ENCODE measurements at regions not wholly inside any gene's neighbourhood (a gene's known extent, or its start where the extent isn't known, plus 50 kb on each side); places are given as distances from the start of the nearest gene placed in this dataset.

DNA sequence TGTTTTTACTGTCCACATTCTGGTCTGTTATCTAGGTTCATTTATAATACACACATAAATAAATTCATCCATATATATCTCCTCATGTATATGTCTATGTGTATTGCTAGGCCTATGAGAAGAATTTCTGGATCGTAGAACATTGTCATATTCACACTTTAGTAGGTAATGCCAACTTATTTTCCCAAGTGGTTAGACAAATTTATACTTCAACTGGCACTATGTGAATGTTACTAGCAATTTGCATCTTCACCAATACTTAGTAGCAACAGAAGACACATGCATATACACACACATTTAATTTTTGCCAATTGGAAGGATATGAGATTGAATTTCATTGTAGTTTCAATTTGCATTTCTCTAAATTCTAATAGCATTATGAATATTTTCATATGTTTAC is 365.1 kb downstream of the FSCB start:
- no peaks in the 10 kb centered on the region for H3K9me3 ChIP-seq (ENCODE audit: control insufficient read depth in 2 of 2, insufficient read depth in 1 of 2, low read depth in 1 of 2, low read length in 1 of 2)
- H3K4me1 ChIP-seq (ENCODE audit: control insufficient read depth in 2 of 2, insufficient read depth in 2 of 2, low read length in 1 of 2), result no peaks in the 10 kb centered on the region
- H3K27ac ChIP-seq (ENCODE audit: low read depth in 2 of 2, low read length in 1 of 2), result no peak overlapping the region
- WGBS, 2 donors, result 83 to 92% methylated on average over 1 of the region's 1 CpG
- H3K27me3 ChIP-seq (ENCODE audit: control insufficient read depth in 1 of 2, insufficient read depth in 2 of 2, low read length in 2 of 2), result no peaks in the 10 kb centered on the region
- no peak overlapping the region for H3K4me3 ChIP-seq (ENCODE audit: low read depth in 1 of 2, low read length in 2 of 2)
- H3K36me3 ChIP-seq (ENCODE audit: control insufficient read depth in 2 of 2, insufficient read depth in 2 of 2, low read length in 1 of 2), result no peaks in the 10 kb centered on the region

DNA sequence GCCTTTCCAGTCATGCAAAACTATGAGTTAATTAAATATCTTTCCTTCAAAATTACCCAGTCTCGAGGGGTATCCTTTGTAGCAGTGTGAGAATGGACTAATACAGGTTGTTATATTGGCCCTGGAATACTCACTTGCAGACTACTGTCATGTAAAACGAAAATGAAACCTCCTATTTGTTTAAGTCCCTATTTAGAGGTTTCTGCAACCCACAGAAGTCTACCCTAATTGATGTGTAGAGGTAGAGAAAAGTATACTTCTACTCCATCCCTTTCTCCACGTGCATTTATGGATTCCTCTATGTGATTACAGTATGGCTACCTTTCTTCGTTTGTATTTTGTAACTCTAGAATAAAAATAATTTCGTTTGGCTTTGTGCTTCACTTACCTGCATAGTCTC is 371.1 kb downstream of the FSCB start:
- Histone ChIP-seq H3K36me3 (ENCODE audit: control insufficient read depth in 2 of 2, insufficient read depth in 2 of 2, low read length in 1 of 2) (no peaks in the 10 kb centered on the region), H3K4me3 (ENCODE audit: low read depth in 1 of 2, low read length in 2 of 2) (no peak overlapping the region), H3K27me3 (ENCODE audit: control insufficient read depth in 1 of 2, insufficient read depth in 2 of 2, low read length in 2 of 2) (no peaks in the 10 kb centered on the region), H3K9me3 (ENCODE audit: control insufficient read depth in 2 of 2, insufficient read depth in 1 of 2, low read depth in 1 of 2, low read length in 1 of 2) (no peaks in the 10 kb centered on the region), H3K4me1 (ENCODE audit: control insufficient read depth in 2 of 2, insufficient read depth in 2 of 2, low read length in 1 of 2) (no peaks in the 10 kb centered on the region), H3K27ac (ENCODE audit: low read depth in 2 of 2, low read length in 1 of 2) (no peak overlapping the region)
- WGBS, 2 donors, result 58 to 60% methylated on average over 5 of the region's 5 CpGs

DNA sequence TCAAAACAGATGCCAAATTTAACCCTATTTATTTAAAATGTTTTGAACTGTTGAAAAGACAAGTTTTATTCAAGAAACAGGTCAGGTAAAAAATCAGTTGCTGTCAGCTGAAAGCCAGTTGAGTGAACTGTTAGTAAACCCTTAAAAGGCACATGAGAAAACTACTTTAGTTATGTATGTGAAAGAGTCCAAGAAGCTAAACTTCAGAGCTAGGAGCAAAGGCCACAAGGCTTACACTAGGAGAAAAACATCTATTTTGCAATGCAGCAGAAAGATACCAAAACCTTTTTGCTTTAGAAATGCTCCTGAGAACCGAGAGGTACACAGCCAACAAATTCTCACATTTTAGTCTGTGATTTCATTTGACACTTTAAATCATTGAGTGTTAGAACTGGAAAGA is 375.2 kb downstream of the FSCB start:
- WGBS, 2 donors, result 51 to 61% methylated on average over 1 of the region's 1 CpG
- no peaks in the 10 kb centered on the region for H3K9me3 ChIP-seq (ENCODE audit: control insufficient read depth in 2 of 2, insufficient read depth in 1 of 2, low read depth in 1 of 2, low read length in 1 of 2)
- H3K27me3 ChIP-seq (ENCODE audit: control insufficient read depth in 1 of 2, insufficient read depth in 2 of 2, low read length in 2 of 2), result no peaks in the 10 kb centered on the region
- H3K4me1 ChIP-seq (ENCODE audit: control insufficient read depth in 2 of 2, insufficient read depth in 2 of 2, low read length in 1 of 2), result no peaks in the 10 kb centered on the region
- H3K27ac ChIP-seq (ENCODE audit: low read depth in 2 of 2, low read length in 1 of 2), result no peak overlapping the region
- H3K4me3 ChIP-seq (ENCODE audit: low read depth in 1 of 2, low read length in 2 of 2), result no peak overlapping the region
- H3K36me3 ChIP-seq (ENCODE audit: control insufficient read depth in 2 of 2, insufficient read depth in 2 of 2, low read length in 1 of 2), result no peaks in the 10 kb centered on the region

DNA sequence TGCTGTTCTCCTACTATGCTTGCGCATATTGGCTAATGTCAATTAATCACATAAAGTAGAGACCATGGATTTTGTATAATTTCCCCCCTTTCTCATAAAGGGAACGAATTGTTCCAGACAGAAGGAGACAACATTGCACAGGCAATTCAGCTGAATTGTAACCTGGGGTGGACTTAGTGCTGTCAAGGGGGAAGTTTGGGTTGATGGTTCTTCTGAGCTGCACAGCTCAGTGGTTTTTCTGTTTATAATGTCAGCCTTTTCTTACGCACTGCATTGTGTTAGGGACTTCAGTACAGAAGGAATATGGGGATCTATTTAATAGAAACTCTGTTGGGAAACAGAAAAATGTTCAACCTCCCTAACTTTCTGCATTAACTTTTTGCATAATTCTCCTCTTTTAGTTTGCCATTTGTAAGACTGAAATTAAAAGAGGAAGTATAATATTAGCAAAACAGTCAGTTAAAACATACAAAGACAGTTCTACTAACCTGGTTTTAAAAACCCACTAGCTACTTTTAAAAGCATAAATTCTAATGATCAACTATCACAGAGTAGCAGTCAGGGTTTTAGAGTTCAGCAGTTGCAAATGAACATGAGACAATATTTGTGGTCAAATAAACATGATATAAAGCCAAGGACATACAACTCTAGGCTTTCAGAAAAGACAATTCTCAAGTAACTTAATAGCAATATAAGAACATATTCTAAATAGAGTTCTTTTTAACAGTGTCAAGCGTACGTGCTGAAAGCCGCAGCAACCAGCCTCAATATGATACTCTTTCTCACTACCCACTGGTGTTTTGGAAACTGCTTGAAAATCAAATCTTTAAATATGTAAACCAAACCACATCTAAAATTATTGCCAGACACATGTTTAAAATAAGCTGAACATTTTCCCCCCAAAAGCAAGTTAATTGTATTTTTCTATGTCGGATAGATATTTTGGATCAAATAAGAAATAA is 393.0 kb downstream of the FSCB start:
- no peak overlapping the region for H3K4me3 ChIP-seq (ENCODE audit: low read depth in 1 of 2, low read length in 2 of 2)
- H3K4me1 ChIP-seq (ENCODE audit: control insufficient read depth in 2 of 2, insufficient read depth in 2 of 2, low read length in 1 of 2), result no peaks in the 10 kb centered on the region
- H3K9me3 ChIP-seq (ENCODE audit: control insufficient read depth in 2 of 2, insufficient read depth in 1 of 2, low read depth in 1 of 2, low read length in 1 of 2), result peaks cover 0 to 3% of the 10 kb centered on the region in 2 donors
- no peak overlapping the region for H3K27ac ChIP-seq (ENCODE audit: low read depth in 2 of 2, low read length in 1 of 2)
- no peaks in the 10 kb centered on the region for H3K27me3 ChIP-seq (ENCODE audit: control insufficient read depth in 1 of 2, insufficient read depth in 2 of 2, low read length in 2 of 2)
- no peaks in the 10 kb centered on the region for H3K36me3 ChIP-seq (ENCODE audit: control insufficient read depth in 2 of 2, insufficient read depth in 2 of 2, low read length in 1 of 2)
- WGBS, 2 donors, result 73 to 77% methylated on average over 7 of the region's 7 CpGs

DNA sequence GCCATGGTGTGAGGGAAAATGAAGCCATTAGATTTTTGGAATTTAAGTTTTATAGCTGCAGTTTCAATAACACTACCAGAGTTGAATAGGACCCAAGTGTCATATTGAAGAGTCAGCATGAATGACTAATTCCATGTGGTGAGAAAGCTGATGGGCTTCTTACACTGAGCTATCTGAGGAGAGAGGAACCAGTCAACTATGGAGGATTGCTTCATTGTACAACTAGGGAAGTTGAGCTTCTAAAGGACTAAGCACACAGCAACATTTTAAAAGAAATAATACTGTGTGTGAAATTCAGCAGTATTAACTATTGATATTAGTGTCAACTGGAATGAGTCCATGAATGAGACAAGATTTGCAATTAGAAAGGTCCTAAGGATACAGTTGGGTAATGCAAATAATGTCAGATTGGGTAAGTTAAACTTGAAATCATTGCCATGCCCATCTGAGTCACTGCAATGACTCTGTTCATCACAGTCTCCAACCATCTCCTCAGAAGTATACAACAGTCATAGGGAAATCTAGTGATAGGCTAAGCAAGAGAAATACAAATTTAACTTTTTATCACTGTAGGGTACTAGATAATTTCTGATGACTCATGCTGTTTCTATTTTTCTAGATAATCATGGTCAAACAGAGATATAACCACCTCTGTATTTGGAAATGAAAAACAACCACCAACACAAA is 394.2 kb downstream of the FSCB start:
- no peak overlapping the region for H3K27ac ChIP-seq (ENCODE audit: low read depth in 2 of 2, low read length in 1 of 2)
- peaks cover 3% of the 10 kb centered on the region in 2 donors for H3K9me3 ChIP-seq (ENCODE audit: control insufficient read depth in 2 of 2, insufficient read depth in 1 of 2, low read depth in 1 of 2, low read length in 1 of 2)
- H3K27me3 ChIP-seq (ENCODE audit: control insufficient read depth in 1 of 2, insufficient read depth in 2 of 2, low read length in 2 of 2), result no peaks in the 10 kb centered on the region
- no peaks in the 10 kb centered on the region for H3K4me1 ChIP-seq (ENCODE audit: control insufficient read depth in 2 of 2, insufficient read depth in 2 of 2, low read length in 1 of 2)
- no peak overlapping the region for H3K4me3 ChIP-seq (ENCODE audit: low read depth in 1 of 2, low read length in 2 of 2)
- H3K36me3 ChIP-seq (ENCODE audit: control insufficient read depth in 2 of 2, insufficient read depth in 2 of 2, low read length in 1 of 2), result no peaks in the 10 kb centered on the region

DNA sequence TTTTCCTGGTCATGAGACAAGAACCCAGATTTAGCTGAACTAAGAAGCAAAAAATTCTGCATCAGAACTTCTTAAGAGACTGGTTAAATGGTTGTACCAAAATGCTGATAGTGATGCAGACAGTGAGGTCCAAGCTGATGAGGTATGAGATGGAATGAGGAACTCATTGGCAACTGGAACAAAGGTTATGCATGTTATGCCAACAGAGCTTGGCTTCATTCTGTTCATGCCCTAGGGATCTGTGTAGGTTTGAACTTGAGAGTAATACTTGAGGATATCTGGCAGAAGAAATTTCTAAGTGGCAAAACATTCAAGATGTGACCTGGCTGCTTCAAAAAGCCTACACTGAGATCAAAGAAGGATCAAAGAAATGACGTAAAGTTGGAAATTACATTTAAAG is 398.0 kb downstream of the FSCB start:
- H3K27ac ChIP-seq (ENCODE audit: low read depth in 2 of 2, low read length in 1 of 2), result no peak overlapping the region
- no peaks in the 10 kb centered on the region for H3K36me3 ChIP-seq (ENCODE audit: control insufficient read depth in 2 of 2, insufficient read depth in 2 of 2, low read length in 1 of 2)
- H3K9me3 ChIP-seq (ENCODE audit: control insufficient read depth in 2 of 2, insufficient read depth in 1 of 2, low read depth in 1 of 2, low read length in 1 of 2), result peaks cover 5 to 8% of the 10 kb centered on the region in 2 donors
- no peaks in the 10 kb centered on the region for H3K27me3 ChIP-seq (ENCODE audit: control insufficient read depth in 1 of 2, insufficient read depth in 2 of 2, low read length in 2 of 2)
- WGBS, 2 donors, result 50 to 64% methylated on average over 1 of the region's 1 CpG
- no peak overlapping the region for H3K4me3 ChIP-seq (ENCODE audit: low read depth in 1 of 2, low read length in 2 of 2)
- H3K4me1 ChIP-seq (ENCODE audit: control insufficient read depth in 2 of 2, insufficient read depth in 2 of 2, low read length in 1 of 2), result no peaks in the 10 kb centered on the region

DNA sequence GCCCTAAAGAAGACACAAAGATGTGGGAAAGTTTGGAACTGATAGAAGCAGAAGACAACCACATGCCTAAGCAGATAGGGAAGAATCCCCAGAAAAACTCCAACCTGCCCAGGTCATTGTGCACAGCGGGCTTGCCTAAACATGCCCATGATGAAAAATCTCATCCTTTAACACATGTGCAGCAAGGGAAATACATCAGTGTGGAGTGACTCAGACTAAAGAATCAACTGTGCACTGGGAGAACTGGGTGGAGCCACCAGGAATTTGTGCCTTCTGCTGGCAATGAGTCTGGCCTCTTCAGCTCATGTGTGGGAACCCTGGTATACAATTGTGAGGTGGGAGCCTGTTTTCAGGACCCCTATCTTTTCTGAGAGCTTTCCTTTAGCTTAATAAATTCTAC is 398.5 kb downstream of the FSCB start:
- Histone ChIP-seq H3K36me3 (ENCODE audit: control insufficient read depth in 2 of 2, insufficient read depth in 2 of 2, low read length in 1 of 2) (no peaks in the 10 kb centered on the region), H3K27ac (ENCODE audit: low read depth in 2 of 2, low read length in 1 of 2) (no peak overlapping the region), H3K9me3 (ENCODE audit: control insufficient read depth in 2 of 2, insufficient read depth in 1 of 2, low read depth in 1 of 2, low read length in 1 of 2) (peaks cover 5 to 9% of the 10 kb centered on the region in 2 donors), H3K4me1 (ENCODE audit: control insufficient read depth in 2 of 2, insufficient read depth in 2 of 2, low read length in 1 of 2) (no peaks in the 10 kb centered on the region), H3K4me3 (ENCODE audit: low read depth in 1 of 2, low read length in 2 of 2) (no peak overlapping the region), H3K27me3 (ENCODE audit: control insufficient read depth in 1 of 2, insufficient read depth in 2 of 2, low read length in 2 of 2) (no peaks in the 10 kb centered on the region)
- WGBS, 2 donors, result 77 to 84% methylated on average over 1 of the region's 1 CpG

DNA sequence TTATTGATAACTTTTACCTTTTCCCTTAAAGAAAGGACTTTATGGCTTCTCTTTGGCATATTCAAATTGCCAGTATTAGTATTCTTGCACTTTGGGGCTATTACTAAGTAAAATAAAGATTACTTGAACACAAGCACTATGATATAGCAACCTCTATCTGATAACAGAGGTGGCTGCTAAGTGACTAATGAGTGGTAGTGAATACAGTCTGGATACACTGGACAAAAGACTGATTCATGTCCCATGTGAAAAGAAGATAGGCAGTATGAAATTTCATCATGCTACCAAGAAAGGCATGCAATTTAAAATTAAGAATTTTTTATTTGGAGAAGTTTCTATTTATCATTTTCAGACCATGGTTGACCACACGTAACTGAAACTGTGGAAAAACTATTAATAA is 399.9 kb downstream of the FSCB start:
- H3K27ac ChIP-seq (ENCODE audit: low read depth in 2 of 2, low read length in 1 of 2), result no peak overlapping the region
- 68 to 85% methylated on average over 1 of the region's 1 CpG for WGBS, 2 donors
- no peak overlapping the region for H3K4me3 ChIP-seq (ENCODE audit: low read depth in 1 of 2, low read length in 2 of 2)
- no peaks in the 10 kb centered on the region for H3K4me1 ChIP-seq (ENCODE audit: control insufficient read depth in 2 of 2, insufficient read depth in 2 of 2, low read length in 1 of 2)
- H3K27me3 ChIP-seq (ENCODE audit: control insufficient read depth in 1 of 2, insufficient read depth in 2 of 2, low read length in 2 of 2), result no peaks in the 10 kb centered on the region
- H3K36me3 ChIP-seq (ENCODE audit: control insufficient read depth in 2 of 2, insufficient read depth in 2 of 2, low read length in 1 of 2), result no peaks in the 10 kb centered on the region
- peaks cover 5 to 9% of the 10 kb centered on the region in 2 donors for H3K9me3 ChIP-seq (ENCODE audit: control insufficient read depth in 2 of 2, insufficient read depth in 1 of 2, low read depth in 1 of 2, low read length in 1 of 2)

DNA sequence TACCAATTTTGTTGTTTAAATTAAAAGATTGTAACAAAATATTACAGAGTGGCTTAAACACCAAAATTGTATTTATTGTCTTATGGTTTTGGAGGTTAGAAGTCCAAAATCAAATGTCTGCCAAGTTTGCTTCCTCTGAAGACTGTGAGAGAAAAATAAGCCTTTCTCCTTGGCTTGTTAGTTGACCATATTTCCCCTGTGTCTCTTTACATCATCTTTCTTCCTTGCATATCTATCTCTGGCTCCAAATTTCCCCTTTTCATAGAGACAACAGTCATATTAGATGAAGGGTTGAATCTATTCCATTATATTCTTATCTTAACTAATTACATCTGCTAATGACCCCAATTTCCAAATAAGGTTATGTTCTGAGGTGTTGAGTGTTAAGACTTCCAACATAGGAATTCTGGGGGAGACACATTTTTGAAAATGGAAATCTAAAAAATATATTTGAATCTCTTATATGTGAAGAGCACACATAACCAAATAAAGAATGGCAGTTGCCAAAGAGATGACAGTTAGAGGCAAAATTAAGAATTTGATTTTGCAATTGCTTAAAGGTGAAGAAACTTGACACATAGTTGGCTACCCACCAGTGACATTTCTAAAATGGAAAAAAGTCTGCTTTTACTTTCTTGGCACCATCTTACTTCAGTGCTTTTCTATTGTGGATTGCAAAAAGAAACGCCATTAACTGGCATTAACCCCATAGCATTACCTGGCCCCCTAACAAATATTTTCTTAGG is 407.2 kb downstream of the FSCB start:
- Histone ChIP-seq H3K27ac (ENCODE audit: low read depth in 2 of 2, low read length in 1 of 2) (no peak overlapping the region), H3K36me3 (ENCODE audit: control insufficient read depth in 2 of 2, insufficient read depth in 2 of 2, low read length in 1 of 2) (no peaks in the 10 kb centered on the region), H3K4me1 (ENCODE audit: control insufficient read depth in 2 of 2, insufficient read depth in 2 of 2, low read length in 1 of 2) (no peaks in the 10 kb centered on the region), H3K27me3 (ENCODE audit: control insufficient read depth in 1 of 2, insufficient read depth in 2 of 2, low read length in 2 of 2) (no peaks in the 10 kb centered on the region), H3K4me3 (ENCODE audit: low read depth in 1 of 2, low read length in 2 of 2) (no peak overlapping the region), H3K9me3 (ENCODE audit: control insufficient read depth in 2 of 2, insufficient read depth in 1 of 2, low read depth in 1 of 2, low read length in 1 of 2) (peaks cover 2 to 6% of the 10 kb centered on the region in 2 donors)
- WGBS, 2 donors, result 53 to 55% methylated on average over 1 of the region's 1 CpG

Measured in esophagus (tissue), 2 donors.